ENCODE measurements at regions not wholly inside any gene's neighbourhood (a gene's known extent, or its start where the extent isn't known, plus 50 kb on each side); places are given as distances from the start of the nearest gene placed in this dataset.

- TF ChIP-seq ZNF592 (IDR thresholded peaks at IDR 0.05), result peak; percentile 88
- peak; percentile 84 for TF ChIP-seq E4F1 (CRISPR knock-in tag; IDR thresholded peaks at IDR 0.05; ENCODE audit: borderline replicate concordance)
- no peak for TF ChIP-seq ZNF408 (CRISPR knock-in tag; IDR thresholded peaks at IDR 0.05; ENCODE audit: low read depth)
- TF ChIP-seq E2F4 (CRISPR knock-in tag; IDR thresholded peaks at IDR 0.05; ENCODE audit: low read depth), result no peak
- TF ChIP-seq PBX2 (CRISPR knock-in tag; IDR thresholded peaks at IDR 0.05; ENCODE audit: low read depth), result no peak
- peak; percentile 89 for TF ChIP-seq PBX2 (tag; conservative IDR thresholded peaks at IDR 0.05; ENCODE audit: low read depth)
- no peak for TF ChIP-seq CBFA2T2 (conservative IDR thresholded peaks at IDR 0.05)
- no peak for TF ChIP-seq ATF6 (CRISPR knock-in tag; IDR thresholded peaks at IDR 0.05)
- no peak for TF ChIP-seq HLTF (IDR thresholded peaks at IDR 0.05)
- no peak for TF ChIP-seq HMGN3 (IDR thresholded peaks at IDR 0.05; ENCODE audit: borderline replicate concordance, extremely low read depth, insufficient read length, low read depth, low read length)
- no peak for TF ChIP-seq KHSRP (IDR thresholded peaks at IDR 0.05)
- no peak for TF ChIP-seq KDM5B (IDR thresholded peaks at IDR 0.05; ENCODE audit: insufficient replicate concordance, low read depth, low read length)
- no peak for TF ChIP-seq ZNF431 (CRISPR knock-in tag; IDR thresholded peaks at IDR 0.05)
- peak; percentile 70; the same call in 1 of the 2 replicates for TF ChIP-seq DMBX1 (CRISPR knock-in tag; IDR thresholded peaks at IDR 0.05; ENCODE audit: borderline replicate concordance)
Measured at GRCh38 chr20:40948465-40949267, 80.0 kb upstream of the TOP1 start (continued).

All from K562 (cell line).